H1 (cell line): ENCODE measurements at regions not wholly inside any gene's neighbourhood (a gene's known extent, or its start where the extent isn't known, plus 50 kb on each side); places are given as distances from the start of the nearest gene placed in this dataset.
"Not testable (repeated sequence)": the region's sequence is repeated elsewhere in the genome, so short reads cannot be mapped to it uniquely, and the experiment has no call there.

Source experiments
- CTCF ChIA-PET: fragments of 300-600 bp; sonication (Branson Sonifier 250); formaldehyde crosslinking; loops from one replicate; lab custom pipeline; 2021; ENCODE audit not compliant: partially characterized antibody; lab: Charles Lee
- POLR2A ChIA-PET: fragments of 300-600 bp; sonication (Branson Sonifier 250); formaldehyde crosslinking; loops from one replicate; lab custom pipeline; 2021; ENCODE audit warnings: inconsistent platforms; ENCODE audit not compliant: partially characterized antibody; lab: Charles Lee
- DNase-seq, 2 experiments: peaks; one replicate each; pipeline versions ENCODE4 v3.0.0 to v3.0.0-alpha.2; 2010 to 2022; ENCODE audit warnings: low spot score in 2 of 2, low read depth in 1 of 2, mixed read lengths in 1 of 2
- FAIRE-seq: peaks from 2 replicates; lab custom pipeline; 2011; peaks lifted over from hg19 to GRCh38; lab: Jason Lieb, UNC
- H2AFZ ChIP-seq: 2 replicates; pipeline ENCODE4 v1.8.1; 2012; ENCODE audit warnings: low read length, inconsistent platforms
- H2AK5ac ChIP-seq: 2 replicates; pipeline ENCODE4 v1.6.1; 2013; ENCODE audit warnings: low read depth, low read length
- H2BK120ac ChIP-seq: replicated peaks from 2 replicates; pipeline ENCODE3; 2013; ENCODE audit warnings: low read depth, low read length, inconsistent platforms
- H2BK12ac ChIP-seq: 2 replicates; pipeline ENCODE4 v1.6.1; 2013; ENCODE audit warnings: low read depth, low read length
- H2BK15ac ChIP-seq: 2 replicates; pipeline ENCODE4 v1.6.1; 2013; ENCODE audit warnings: low read length
- H2BK20ac ChIP-seq: 2 replicates; pipeline ENCODE4 v1.6.1; 2013; ENCODE audit warnings: low read length
- H2BK5ac ChIP-seq: 2 replicates; pipeline ENCODE4 v1.6.1; 2013; ENCODE audit warnings: low read depth, low read length
- H3K14ac ChIP-seq: 2 replicates; pipeline ENCODE4 v1.6.1; 2013; ENCODE audit warnings: inconsistent platforms; ENCODE audit not compliant: insufficient read length
- H3K18ac ChIP-seq: 2 replicates; pipeline ENCODE4 v1.6.1; 2013; ENCODE audit warnings: low read length; ENCODE audit errors: extremely low read depth
- H3K23ac ChIP-seq: 2 replicates; pipeline ENCODE4 v1.6.1; 2013; ENCODE audit warnings: inconsistent platforms; ENCODE audit not compliant: insufficient read length
- H3K23me2 ChIP-seq: 2 replicates; pipeline ENCODE4 v1.6.1; 2013; ENCODE audit warnings: low read depth, low read length
- H3K27ac ChIP-seq: 2 replicates; pipeline ENCODE4 v1.6.1; 2011; ENCODE audit warnings: low read depth, low read length, inconsistent platforms
- H3K27me3 ChIP-seq, 4 experiments: replicated peaks in 1 of 4; 1 replicate in 1 of 4; 2 replicates in 3 of 4; pipeline versions ENCODE4 v1.6.1 to v1.8.1; 2011 to 2013; ENCODE audit warnings: low read length in 3 of 4, mild to moderate bottlenecking in 3 of 4, inconsistent platforms in 2 of 4, mixed read lengths in 2 of 4, moderate library complexity in 1 of 4; ENCODE audit not compliant: control insufficient read depth in 3 of 4, insufficient read depth in 3 of 4; ENCODE audit errors: extremely low read depth in 1 of 4
- H3K36me3 ChIP-seq, 4 experiments: 2 replicates each; pipeline versions ENCODE4 v1.6.1 to v1.8.1; 2011 to 2013; ENCODE audit warnings: mild to moderate bottlenecking in 4 of 4, low read length in 3 of 4, moderate library complexity in 2 of 4, control low read depth in 1 of 4, inconsistent platforms in 1 of 4; ENCODE audit not compliant: insufficient read depth in 4 of 4, control insufficient read depth in 2 of 4
- H3K4ac ChIP-seq: replicated peaks from 2 replicates; pipeline ENCODE3; 2013; ENCODE audit warnings: low read length, low read depth, mixed read lengths, inconsistent platforms; ENCODE audit not compliant: insufficient read length
- H3K4me1 ChIP-seq, 4 experiments: replicated peaks in 1 of 4; 1 replicate in 1 of 4; 2 replicates in 3 of 4; pipeline versions ENCODE4 v1.6.1 to v1.8.1; 2011 to 2013; ENCODE audit warnings: low read length in 3 of 4, inconsistent platforms in 2 of 4, mixed read lengths in 1 of 4; ENCODE audit not compliant: insufficient read depth in 4 of 4, control insufficient read depth in 3 of 4
- H3K4me2 ChIP-seq, 2 experiments: 2 replicates each; pipeline versions ENCODE4 v1.6.1 to v1.8.1; 2011 to 2013; ENCODE audit warnings: low read depth in 2 of 2, low read length in 2 of 2, control low read depth in 1 of 2, inconsistent platforms in 1 of 2, mild to moderate bottlenecking in 1 of 2; ENCODE audit not compliant: insufficient read depth in 1 of 2
- H3K4me3 ChIP-seq, 4 experiments: fragments of 200-600, 300-600 bp in 1 of 4; sonication (generic), shearing (Covaris generic), sonication (Bioruptor Twin) in 1 of 4; 2 replicates each; pipeline versions ENCODE4 v1.5.1 to v1.8.1; 2011 to 2016; ENCODE audit warnings: low read length in 4 of 4, low read depth in 3 of 4, control low read depth in 2 of 4, inconsistent platforms in 2 of 4, mild to moderate bottlenecking in 2 of 4, mixed read lengths in 1 of 4, moderate library complexity in 1 of 4; ENCODE audit not compliant: insufficient read depth in 2 of 4; ENCODE audit errors: extremely low read depth in 1 of 4
- H3K56ac ChIP-seq: replicated peaks from 2 replicates; pipeline ENCODE3; 2013; ENCODE audit warnings: low read depth, mild to moderate bottlenecking, mixed read lengths, low read length, inconsistent platforms; ENCODE audit not compliant: insufficient read length
- H3K79me1 ChIP-seq: 2 replicates; pipeline ENCODE4 v1.6.1; 2013; ENCODE audit warnings: low read depth, low read length, control low read depth
- H3K79me2 ChIP-seq, 2 experiments: 2 replicates each; pipeline versions ENCODE4 v1.6.1 to v1.8.1; 2012 to 2013; ENCODE audit warnings: low read length in 2 of 2, mild to moderate bottlenecking in 2 of 2, inconsistent platforms in 1 of 2; ENCODE audit not compliant: insufficient read depth in 2 of 2, control insufficient read depth in 1 of 2
- H3K9ac ChIP-seq, 4 experiments: replicated peaks in 1 of 4; 1 replicate in 1 of 4; 2 replicates in 3 of 4; pipeline versions ENCODE4 v1.6.1 to v1.8.1; 2011 to 2013; ENCODE audit warnings: low read depth in 3 of 4, low read length in 3 of 4, control low read depth in 2 of 4, mild to moderate bottlenecking in 2 of 4, moderate library complexity in 2 of 4, inconsistent platforms in 1 of 4; ENCODE audit errors: extremely low read depth in 1 of 4
- H3K9me3 ChIP-seq, 2 experiments: 2 replicates each; pipeline versions ENCODE4 v1.6.1 to v1.8.1; 2012 to 2013; ENCODE audit warnings: mild to moderate bottlenecking in 2 of 2, moderate library complexity in 2 of 2, control low read depth in 1 of 2, inconsistent platforms in 1 of 2, low read depth in 1 of 2, low read length in 1 of 2, mixed read lengths in 1 of 2; ENCODE audit not compliant: insufficient read depth in 2 of 2
- H4K20me1 ChIP-seq, 2 experiments: replicated peaks in 1 of 2; 2 replicates each; pipeline versions ENCODE3 to v1.8.1; 2011 to 2013; ENCODE audit warnings: inconsistent platforms in 2 of 2, low read length in 2 of 2, mild to moderate bottlenecking in 1 of 2; ENCODE audit not compliant: insufficient read depth in 2 of 2, control insufficient read depth in 1 of 2
- H4K5ac ChIP-seq: 2 replicates; pipeline ENCODE4 v1.6.1; 2013; ENCODE audit warnings: low read length, low read depth, mixed read lengths, inconsistent platforms; ENCODE audit not compliant: insufficient read length
- H4K8ac ChIP-seq: 2 replicates; pipeline ENCODE4 v1.8.0; 2013; ENCODE audit warnings: mild to moderate bottlenecking, moderate library complexity, low read length, inconsistent platforms; ENCODE audit not compliant: insufficient read depth; ENCODE audit errors: extremely low read depth
- H4K91ac ChIP-seq: replicated peaks from 2 replicates; pipeline ENCODE3; 2013; ENCODE audit warnings: low read length, mixed read lengths, inconsistent platforms; ENCODE audit not compliant: insufficient read length
- BACH1 ChIP-seq: IDR thresholded peaks from 2 replicates; pipeline ENCODE4 v1.6.1; 2012; ENCODE audit warnings: low read length, improper control_type of control experiment
- WGBS, 2 experiments: shearing (Covaris generic) in 1 of 2; methylation state at CpG; one replicate each; pipeline versions ENCODE4 v1.1.6 to v1.1.7; 2013 to 2015; ENCODE audit warnings: low lambda C conversion rate in 2 of 2, mixed read lengths in 2 of 2, inconsistent platforms in 1 of 2, low coverage in 1 of 2, missing lambda C conversion rate in 1 of 2; ENCODE audit not compliant: insufficient replicate concordance in 2 of 2, insufficient coverage in 1 of 2, insufficient read length in 1 of 2; ENCODE audit errors: extremely low coverage in 1 of 2, missing lambda C conversion rate in 1 of 2; 5-methylcytosine and 5-hydroxymethylcytosine counted together

- TF ChIP-seq BACH1 = no peak
These were observed 315.2 kb upstream of the G2E3 start (continued) for GRCh38 chr14:30243805-30244204.

- DNase-seq, CTCF ChIA-PET, H2BK12ac ChIP-seq, H3K56ac ChIP-seq, H4K20me1 ChIP-seq, H3K14ac ChIP-seq, H4K91ac ChIP-seq, H3K79me1 ChIP-seq, H3K4me3 ChIP-seq, H2AK5ac ChIP-seq, POLR2A ChIA-PET, H2BK120ac ChIP-seq, H3K23me2 ChIP-seq, H3K27me3 ChIP-seq, H3K4ac ChIP-seq, H3K79me2 ChIP-seq, H2BK15ac ChIP-seq, H3K23ac ChIP-seq, H3K4me1 ChIP-seq, H3K36me3 ChIP-seq, FAIRE-seq, H2BK20ac ChIP-seq, H3K9me3 ChIP-seq, H2AFZ ChIP-seq, H4K5ac ChIP-seq, H3K9ac ChIP-seq, H4K8ac ChIP-seq, H3K4me2 ChIP-seq, H2BK5ac ChIP-seq, H3K18ac ChIP-seq, H3K27ac ChIP-seq: not testable (repeated sequence)
- WGBS, 2 experiments = 88% methylated on average over 4 of the region's 4 CpGs; no CpG with 5 or more reads in 1 of the 2 experiments
These were observed 314.6 kb upstream of the G2E3 start for GRCh38 chr14:30244348-30244747.
